ENCODE measurements at regions not wholly inside any gene's neighbourhood (a gene's known extent, or its start where the extent isn't known, plus 50 kb on each side); places are given as distances from the start of the nearest gene placed in this dataset.
"Not testable (repeated sequence)": the region's sequence is repeated elsewhere in the genome, so short reads cannot be mapped to it uniquely, and the experiment has no call there.

- no peak for DNase-seq
Observed at GRCh38 chr1:19024532-19024931, 68.1 kb upstream of the IFFO2 start.

DNA sequence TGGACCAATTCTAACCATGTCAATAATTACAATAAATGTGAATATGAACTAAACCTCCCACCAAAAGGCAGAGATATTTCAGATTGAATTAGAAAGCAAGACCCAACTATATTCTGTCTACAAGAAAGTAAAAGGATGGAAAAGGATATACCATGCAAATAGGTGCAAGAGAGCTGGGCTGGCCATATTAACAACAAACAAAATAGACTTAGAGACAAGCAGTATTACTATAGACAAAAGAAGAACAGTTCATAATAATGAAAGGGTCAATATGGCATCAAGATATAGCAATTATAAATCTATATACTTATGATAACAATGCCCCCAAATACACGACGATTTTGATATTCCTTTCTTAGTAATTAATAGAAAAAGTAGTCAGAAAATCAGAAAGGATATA lies 67.3 kb upstream of the IFFO2 start:
- DNase-seq: no peak

GRCh38 chr1:19021845-19022244 lies 65.4 kb upstream of the IFFO2 start:
- DNase-seq: no peak

GRCh38 chr1:19019288-19019687 lies 62.8 kb upstream of the IFFO2 start:
- not testable (repeated sequence) for DNase-seq

- no peak for DNase-seq
Observed at GRCh38 chr1:19015476-19015875, 59.0 kb upstream of the IFFO2 start.

GRCh38 chr1:19014765-19015164 lies 58.3 kb upstream of the IFFO2 start:
- DNase-seq: no peak

DNA sequence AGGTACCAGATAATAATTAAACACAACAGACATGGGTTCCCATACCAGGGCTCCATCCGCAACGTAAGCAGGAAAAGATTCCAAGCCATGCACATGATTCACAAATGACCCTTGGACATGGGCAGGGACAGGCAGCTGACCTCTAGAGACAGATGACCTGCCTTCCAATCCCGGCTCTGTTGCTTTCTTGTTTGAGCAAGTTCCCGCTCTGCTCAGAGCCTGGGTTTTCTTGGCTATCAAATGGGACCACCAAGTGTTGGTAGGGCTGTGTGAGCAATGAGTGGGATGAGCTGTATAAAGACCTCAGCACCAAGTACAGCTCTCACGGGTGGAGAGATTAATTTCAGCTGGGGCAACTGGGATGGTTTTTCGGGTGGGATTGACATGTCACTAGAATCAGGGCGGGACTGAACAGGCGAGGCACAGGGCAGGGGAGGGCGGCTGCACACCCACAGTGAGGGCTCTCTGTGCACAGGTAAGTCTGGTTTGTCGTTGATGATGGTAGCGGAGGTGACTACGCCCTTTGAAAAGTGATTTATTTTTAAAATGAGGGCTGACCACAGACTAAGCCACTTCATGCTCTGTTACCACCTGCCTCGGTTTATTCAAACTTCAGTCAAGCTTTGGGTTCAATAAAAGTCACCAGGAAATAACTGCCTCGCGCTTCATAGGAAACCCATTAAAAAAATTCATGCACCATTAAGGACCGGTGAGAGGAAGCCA lies 57.5 kb upstream of the IFFO2 start:
- no peak for DNase-seq

GRCh38 chr1:19011845-19012231 lies 55.4 kb upstream of the IFFO2 start:
- no peak for DNase-seq

GRCh38 chr1:19010995-19011844 lies 54.7 kb upstream of the IFFO2 start:
- DNase-seq: peak; percentile 90

- no peak for DNase-seq
Observed at GRCh38 chr1:19010503-19010902, 54.0 kb upstream of the IFFO2 start.

- DNase-seq: no peak
Observed at GRCh38 chr1:19009882-19010321, 53.4 kb upstream of the IFFO2 start.

GRCh38 chr1:19009126-19009881 lies 52.8 kb upstream of the IFFO2 start:
- no peak for DNase-seq

GRCh38 chr1:19007491-19008441 lies 51.3 kb upstream of the IFFO2 start:
- no peak for DNase-seq

DNA sequence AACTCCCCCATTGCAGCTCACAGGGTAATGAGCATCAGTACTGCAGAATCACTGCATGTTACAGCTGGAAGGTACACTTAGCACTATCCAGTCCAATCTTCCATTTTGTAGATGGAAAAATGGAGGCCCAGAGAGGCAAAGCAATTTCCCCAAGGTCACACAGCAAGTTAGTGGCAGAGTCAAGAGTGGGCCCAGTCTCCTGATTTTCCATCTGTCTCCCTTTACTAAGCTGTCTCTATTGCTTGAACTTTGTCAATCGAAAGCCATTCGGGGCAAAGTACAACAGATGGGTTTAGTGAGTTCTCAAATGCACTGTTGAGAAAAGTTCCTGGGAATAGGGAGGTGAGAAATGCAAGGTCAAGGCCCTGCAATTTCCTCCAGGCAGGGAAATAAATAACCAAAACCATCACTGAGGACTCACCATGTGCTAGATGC lies 50.4 kb upstream of the IFFO2 start:
- DNase-seq: no peak
